ENCODE measurements at regions not wholly inside any gene's neighbourhood (a gene's known extent, or its start where the extent isn't known, plus 50 kb on each side); places are given as distances from the start of the nearest gene placed in this dataset.

DNA sequence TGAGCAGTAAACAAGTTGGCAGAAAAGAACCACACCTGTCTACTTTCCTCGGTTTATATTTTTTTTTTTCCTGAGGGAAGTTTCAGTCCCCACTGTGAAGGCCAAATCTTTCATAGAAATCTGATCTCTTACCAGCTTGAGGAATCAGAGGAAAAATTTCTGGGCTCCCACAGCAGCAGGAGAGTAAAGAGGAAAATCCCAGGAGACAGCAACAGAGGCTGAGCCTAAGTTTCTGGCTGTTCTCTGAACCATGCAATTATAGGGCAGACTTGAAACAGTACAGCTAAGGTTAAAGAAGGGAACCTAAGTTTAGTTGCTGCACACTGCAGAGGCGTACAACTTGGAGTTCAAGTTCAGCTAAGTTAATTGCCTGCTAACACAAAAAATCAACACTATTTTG lies 1090.9 kb upstream of the INTU start:
- TF ChIP-seq, protein P1, sequence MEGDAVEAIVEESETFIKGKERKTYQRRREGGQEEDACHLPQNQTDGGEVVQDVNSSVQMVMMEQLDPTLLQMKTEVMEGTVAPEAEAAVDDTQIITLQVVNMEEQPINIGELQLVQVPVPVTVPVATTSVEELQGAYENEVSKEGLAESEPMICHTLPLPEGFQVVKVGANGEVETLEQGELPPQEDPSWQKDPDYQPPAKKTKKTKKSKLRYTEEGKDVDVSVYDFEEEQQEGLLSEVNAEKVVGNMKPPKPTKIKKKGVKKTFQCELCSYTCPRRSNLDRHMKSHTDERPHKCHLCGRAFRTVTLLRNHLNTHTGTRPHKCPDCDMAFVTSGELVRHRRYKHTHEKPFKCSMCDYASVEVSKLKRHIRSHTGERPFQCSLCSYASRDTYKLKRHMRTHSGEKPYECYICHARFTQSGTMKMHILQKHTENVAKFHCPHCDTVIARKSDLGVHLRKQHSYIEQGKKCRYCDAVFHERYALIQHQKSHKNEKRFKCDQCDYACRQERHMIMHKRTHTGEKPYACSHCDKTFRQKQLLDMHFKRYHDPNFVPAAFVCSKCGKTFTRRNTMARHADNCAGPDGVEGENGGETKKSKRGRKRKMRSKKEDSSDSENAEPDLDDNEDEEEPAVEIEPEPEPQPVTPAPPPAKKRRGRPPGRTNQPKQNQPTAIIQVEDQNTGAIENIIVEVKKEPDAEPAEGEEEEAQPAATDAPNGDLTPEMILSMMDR (conservative IDR thresholded peaks at IDR 0.05 in 1 of 2, IDR thresholded peaks at IDR 0.05 in 1 of 2; ENCODE audit: low read depth in 1 of 2, low read length in 2 of 2), result no peak
- TF ChIP-seq EZH2 (IDR thresholded peaks at IDR 0.05; ENCODE audit: low read length, missing control alignments), result no peak

All from fibroblast of lung (primary cell).